ENCODE measurements at regions not wholly inside any gene's neighbourhood (a gene's known extent, or its start where the extent isn't known, plus 50 kb on each side); places are given as distances from the start of the nearest gene placed in this dataset.
"Not testable (repeated sequence)": the region's sequence is repeated elsewhere in the genome, so short reads cannot be mapped to it uniquely, and the experiment has no call there.

DNA sequence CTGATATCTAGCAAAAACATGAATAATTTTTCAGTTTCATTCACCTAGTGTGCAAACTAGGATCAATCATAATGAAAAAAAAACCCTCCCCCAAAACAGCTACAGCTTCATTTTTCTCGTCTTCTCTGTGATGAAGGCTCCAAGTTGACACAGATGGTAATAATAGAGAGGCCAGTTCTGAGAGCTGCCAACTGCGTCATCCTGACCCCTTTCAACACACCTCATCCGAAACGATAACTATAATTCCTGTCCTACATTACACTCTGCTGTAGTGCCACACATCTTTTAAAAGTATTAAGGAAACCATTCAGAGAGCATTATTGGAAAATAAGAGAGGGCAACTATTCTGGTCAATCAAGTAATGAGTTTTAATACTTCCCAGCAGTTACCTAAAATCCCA, 962.3 kb upstream of the ADAMTS5 start:
- not testable (repeated sequence) for DNase-seq

DNA sequence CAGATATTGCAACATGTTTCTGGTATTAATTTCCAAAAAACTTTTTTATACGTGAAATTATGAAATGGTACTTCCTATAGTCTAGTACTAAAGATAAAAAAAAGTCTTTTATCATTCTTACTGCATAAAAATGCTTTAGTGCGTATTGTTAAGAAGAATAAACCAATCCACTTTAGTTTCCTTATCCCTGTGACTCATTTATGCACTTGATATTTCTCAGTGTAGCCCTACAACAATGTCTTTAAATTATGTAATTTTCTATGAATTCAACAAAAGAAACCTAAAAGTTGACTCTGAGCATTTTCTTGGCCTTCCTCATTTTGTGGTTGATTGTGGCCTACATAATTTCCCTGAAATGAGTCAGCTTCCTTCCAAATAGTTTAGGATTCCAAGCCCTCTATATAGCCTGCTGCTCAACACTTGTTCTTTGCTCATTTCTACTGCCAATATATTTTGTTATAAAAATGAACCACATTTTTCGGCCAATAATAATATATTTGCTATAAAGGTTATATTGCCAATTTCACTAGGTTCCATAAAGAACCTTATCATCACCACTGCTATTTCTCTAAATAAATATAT, 961.7 kb upstream of the ADAMTS5 start:
- not testable (repeated sequence) for DNase-seq

DNA sequence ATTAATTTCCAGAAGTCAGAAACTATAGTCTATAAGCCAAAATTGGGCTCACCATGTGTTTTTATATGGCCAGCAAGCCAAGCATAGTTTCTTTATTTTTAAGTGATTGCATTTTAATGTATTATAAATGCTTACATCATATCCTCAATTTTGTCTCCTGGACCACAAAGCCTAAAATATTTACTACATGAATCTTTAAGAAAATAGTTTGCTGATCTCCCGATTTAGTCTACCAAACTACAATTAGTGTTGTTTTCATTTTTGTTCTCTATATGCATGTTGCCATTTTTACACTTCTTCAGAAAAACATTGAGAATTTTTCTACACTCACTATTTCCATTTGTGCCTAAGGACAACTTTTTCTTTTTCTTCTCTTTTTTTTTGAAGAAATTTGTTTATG, 954.5 kb upstream of the ADAMTS5 start:
- not testable (repeated sequence) for DNase-seq

DNA sequence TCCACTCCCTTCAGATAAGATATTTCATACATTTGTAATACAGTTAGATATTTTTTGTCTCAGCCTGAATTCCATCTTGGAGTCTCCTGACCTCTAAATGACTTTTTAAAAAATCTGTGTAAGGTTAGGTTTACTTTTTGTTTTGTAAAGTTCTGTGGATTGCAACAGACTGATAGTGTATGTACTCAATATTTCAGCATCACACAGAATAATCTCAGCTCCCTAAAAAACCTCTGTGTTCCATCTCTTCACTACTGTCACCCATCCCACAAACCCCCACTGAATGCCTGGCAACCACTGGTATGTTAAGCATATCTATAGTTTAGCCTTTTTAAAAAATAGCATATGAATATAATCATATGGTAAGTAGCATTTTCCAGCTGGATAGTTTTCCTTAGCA, 951.1 kb upstream of the ADAMTS5 start:
- not testable (repeated sequence) for DNase-seq

DNA sequence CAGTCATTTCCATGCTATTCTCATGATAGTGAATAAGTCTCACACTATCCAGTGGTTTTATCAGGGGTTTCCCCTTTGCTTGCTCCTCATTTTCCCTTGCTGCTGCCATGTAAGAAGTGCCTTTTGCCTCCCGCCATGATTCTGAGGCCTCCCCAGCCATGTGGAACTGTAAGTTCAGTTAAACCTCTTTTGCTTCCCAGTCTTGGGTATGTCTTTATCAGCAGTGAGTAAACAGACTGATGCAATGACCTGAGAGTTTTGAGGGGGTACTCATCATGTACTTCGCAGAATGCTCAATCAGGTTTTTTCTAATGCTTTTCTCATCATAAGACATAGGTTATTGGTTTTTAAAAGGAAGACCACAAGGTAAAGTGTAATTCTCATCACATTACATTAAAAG, 949.4 kb upstream of the ADAMTS5 start:
- not testable (repeated sequence) for DNase-seq

DNA sequence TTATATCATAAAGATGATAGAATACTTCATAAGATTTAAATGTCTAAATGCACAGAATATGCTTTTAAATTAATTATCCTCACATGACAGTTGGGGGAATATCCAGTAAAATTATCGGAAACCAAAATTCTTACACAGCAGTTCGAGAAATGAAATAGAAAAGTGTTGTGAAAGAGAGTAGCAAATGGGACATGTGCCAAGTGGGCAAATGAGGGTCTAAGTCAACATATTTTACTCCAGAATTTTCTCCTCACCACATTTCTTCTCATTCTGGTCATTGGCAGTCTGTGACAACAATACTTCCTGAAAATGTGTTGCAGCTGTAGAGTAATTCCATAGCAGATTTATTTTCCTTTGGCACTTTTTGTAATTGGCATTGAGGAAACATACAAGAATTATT, 945.2 kb upstream of the ADAMTS5 start:
- not testable (repeated sequence) for DNase-seq

DNA sequence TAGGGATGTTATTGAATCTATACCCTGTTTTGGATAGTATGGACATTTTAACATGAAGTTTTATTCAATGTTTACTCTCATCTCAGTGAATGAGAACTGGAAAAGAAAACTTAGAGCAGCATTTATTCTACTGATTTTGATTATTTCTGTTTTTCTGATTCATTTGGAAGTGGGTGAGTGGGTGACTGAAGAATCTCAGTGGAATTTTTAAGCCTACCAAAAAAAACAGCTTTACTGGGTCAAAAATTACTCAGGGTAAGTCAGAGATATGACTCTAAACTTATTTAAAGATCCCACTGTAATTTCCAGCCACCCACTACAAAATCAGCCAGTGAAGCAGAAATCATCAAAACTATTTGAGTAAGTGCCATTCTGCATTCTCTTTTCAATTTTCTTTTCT, 942.6 kb upstream of the ADAMTS5 start:
- not testable (repeated sequence) for DNase-seq

DNA sequence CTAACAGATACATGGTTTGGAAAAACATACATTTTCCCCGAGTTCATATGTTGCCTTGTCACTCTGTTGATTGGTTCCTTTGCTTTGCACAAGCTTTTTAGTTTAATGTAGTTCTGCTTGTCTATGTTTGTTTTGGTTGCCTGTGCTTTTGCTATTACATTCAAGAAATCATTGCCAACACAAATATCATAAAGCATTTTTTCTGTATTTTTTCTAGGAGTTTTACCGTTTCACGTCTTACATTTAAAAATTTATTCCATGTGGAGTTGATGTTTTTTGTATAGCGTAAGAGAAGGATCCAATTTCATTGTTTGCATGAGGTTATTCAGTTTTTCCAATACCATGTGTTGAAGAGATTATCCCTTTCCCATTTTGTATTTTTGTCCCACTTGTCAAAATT, 941.9 kb upstream of the ADAMTS5 start:
- not testable (repeated sequence) for DNase-seq

DNA sequence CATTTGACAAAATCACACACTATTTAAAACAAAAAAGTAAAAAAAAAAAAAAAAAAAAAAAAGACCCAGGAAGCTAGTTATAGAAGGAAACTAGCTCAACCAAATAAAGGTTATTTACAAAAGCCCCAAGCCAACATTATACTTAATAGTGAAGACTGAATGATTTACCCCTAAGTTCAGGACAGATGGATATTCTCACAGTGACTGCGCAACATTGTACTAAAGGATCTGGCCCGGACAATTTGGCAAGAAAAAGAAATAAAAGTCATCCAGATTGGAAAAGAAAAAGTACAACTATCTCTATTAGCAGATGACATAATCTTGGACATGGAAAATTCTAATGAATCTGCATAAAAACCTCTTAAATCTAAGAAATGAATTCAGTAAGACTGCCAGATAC, 936.0 kb upstream of the ADAMTS5 start:
- DNase-seq: not testable (repeated sequence)

DNA sequence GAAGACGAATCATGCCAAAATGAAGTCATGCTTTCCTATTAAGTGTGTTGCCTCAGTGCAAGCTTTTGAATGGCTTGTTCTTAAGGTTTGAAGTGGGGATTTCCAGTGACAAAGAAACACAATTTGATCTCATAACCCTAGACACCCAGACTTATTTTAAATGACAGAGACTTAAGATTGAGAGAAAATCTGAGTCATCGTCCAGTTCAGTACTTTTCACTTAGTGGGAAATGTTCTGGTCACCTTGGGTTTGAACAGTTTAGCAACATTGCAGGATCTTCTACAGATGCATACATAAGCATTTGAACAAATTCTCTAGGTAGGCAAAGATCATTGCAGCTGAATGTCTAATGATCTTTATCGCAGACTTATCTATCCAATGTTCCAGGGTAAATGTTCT, 926.7 kb upstream of the ADAMTS5 start:
- DNase-seq: not testable (repeated sequence)

DNA sequence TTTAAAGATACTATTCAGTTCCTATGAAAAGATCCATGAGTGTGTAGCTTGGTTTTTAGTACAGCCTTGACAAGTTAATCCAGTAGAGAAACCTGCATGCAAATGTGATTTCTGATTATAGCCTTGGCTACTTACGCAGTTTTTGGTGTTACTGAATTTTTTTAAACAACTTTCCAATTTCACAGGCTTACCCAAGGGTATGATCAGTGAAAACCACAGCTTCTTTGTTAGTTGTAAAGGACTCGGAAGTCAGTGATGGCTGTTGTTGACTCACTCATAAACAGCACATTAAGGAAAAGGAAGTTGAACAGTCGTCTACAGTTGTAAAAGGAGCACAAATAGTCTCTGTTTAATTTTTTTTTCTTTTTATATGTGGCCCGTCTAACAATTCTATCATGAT, 924.6 kb upstream of the ADAMTS5 start:
- DNase-seq: not testable (repeated sequence)

DNA sequence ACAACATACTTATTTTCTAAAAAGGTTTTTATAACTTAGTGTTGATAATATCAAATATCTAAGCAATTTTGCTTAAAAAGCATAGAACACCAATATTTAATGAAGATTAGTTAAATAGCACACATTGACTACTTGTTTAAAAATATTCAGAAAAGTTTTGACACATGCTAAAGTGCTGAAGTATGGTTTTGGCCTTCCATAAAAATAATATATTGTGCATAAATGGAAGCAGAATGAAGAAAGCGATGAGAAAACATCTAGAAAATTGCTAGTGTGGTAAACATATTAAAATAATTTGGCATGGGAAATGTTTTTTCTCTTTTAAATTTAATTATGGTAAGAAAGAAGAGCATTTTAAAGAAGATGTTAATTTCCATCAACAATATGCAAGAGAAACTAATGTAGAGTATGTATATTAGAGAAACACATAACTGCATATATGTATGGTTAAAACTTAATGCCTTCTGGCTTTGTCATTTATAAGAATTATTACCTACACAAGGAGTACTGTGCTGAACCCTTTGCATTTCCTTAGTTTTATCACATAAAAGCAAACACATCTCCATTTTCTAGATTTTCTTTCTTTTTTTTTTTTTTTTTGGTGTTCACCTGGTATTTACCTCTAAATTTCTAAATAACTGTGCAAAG, 921.0 kb upstream of the ADAMTS5 start:
- DNase-seq: not testable (repeated sequence)

DNA sequence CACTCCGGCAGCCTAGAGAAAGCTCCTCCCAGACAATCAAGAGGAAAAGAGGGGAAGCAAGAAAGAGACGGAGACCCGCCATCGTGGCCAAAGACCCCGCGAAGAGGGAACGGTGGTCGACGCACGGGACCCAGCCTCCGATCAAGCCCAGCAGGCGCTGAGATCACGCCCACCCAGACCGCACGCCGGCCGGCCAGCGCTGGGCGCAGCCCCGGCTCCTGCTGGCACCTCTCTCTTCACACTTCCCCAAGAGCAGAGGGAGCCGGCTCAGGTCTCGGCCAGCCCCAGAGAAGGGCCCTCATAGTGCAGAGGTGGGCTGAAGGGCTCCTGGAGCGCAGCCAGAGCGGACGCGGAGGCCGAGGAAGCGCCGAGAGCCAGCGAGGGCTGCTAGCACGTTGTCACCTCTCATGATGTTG, 918.4 kb upstream of the ADAMTS5 start:
- DNase-seq: no peak

DNA sequence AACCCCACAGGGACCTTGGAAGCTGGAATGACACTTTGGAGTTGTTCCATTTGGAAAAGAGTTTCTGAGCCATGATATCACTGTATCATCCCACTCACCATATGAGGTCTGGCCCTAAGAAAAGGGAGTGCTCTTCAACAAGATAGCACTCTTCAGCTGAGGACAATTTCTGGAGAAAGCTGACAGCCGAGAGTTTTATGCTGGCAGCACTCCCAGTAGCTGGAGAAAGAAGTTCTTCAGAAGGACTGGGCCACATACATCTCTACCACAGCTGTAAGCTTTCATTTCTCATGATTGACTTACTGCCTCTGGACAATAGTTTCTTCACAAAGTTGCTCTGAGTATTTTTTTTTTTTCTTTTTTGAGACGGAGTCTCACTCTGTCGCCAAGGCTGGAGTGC, 914.4 kb upstream of the ADAMTS5 start:
- not testable (repeated sequence) for DNase-seq

DNA sequence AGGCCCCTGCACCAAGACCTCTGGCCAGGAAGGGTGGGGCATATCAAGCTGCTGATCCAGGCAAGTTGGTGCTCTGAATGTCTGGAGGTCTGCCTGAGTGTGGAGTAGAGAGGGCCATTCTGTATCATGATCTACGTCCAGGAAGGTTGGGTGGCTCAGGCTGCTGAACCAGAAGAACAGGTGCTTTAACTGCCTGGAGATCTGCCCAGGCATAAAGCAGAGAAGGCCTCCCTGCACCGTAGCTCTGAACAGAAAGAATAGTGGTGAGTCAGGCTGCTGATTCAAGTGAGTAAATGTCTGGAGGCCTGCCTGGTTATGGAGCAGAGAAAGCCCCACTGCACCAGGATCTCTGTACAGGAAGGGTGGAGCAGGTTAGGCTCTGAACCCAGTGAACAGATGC, 905.5 kb upstream of the ADAMTS5 start:
- DNase-seq: not testable (repeated sequence)

DNA sequence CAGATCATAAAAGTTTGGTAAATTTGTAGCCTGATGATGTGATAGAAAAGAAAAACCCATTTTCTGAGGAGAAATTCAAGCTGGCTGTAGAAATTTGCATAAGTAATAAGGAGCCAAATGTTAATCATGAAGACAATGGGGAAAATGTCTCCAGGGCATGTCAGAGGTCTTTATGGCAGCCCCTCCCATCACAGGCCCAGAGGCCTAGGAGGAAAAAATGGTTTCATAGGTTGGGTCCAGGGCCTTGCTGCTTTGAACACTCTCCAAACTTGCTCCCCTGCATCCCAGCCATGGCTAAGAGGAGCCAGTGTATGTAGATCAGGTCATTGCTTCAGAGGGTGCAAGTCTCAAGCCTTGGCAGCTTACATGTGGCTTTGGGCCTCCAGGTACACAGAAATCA, 903.9 kb upstream of the ADAMTS5 start:
- DNase-seq: not testable (repeated sequence)

DNA sequence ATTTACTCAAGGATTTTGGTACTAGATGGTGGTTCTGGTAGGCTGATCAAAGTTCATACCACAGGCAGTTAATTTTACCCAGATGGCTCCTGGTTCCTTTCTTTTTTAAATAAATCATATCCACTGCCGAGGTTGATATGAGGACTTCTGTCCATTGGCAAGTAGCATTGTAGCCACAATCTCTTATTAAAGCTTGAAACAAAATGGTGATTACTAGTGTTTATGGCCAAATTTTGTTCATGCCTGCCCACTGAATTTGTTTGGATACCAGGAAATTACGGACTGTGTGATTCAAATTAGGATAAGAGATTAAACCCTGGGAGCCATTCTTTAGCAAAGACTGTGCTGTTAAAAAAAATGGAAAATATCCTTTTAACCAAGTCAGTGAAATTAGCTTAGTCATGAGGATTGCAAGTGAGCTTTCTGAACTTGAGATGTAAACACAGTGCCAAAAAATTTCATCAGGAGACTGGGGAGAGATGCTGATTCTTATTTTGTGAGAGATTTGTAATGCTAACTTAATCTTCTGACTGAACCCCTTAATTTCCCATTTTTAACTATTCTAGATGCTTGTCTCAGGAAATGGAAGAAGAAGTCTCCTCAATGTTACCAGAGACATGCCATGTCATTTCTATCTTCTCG, 893.5 kb upstream of the ADAMTS5 start:
- not testable (repeated sequence) for DNase-seq

DNA sequence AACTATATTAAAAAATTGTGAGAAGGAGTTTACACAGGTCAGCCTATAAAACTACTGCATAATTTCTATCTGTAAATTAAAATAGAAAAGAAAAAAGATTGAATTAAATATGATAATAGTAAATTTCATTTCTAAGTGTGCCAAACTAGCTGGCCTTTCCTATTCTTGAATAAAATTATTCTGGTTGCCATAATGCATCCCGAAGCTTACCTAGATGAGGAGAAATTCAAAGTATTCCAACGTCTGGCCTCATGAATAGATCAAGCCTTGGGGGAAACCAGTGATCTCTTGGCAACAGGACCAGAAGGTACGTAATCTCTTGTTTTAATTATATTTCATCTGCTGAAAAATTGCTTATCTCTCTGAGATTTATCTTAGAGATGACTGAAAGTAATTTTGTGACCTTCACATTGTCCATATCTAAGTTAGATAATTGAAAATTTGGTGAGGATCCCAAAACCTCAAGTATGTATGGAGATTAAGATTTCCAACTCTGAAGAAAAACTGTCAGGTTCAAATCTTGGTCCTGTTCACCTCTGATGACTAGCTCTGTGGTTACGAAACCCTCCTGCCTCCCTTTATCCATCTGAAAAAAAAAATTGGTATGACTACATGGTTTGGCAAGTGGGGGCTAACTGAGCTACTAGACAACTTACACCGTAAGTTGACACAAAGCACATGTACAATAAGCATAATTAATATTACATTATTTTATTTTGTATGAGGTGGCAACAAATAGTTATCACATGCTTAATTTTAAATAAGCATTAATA, 891.4 kb upstream of the ADAMTS5 start:
- not testable (repeated sequence) for DNase-seq

DNA sequence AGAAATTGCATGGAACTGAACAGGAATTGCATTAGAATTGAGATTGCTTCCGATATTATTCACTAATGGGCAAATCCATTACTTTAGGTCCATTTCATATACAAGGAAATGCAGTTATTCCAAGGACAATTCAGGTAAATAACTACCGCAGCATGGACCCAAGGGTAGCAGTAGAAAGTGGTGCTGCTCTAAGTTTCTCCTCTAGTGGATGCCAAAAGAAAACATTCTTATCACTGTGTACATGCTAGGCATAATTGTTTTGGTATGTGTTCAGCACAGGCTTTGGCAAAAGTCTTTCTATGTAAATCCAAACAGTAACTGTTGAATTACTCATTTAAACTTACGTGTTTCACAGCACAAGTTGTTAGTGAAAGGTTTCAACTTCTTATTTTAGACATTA, 890.1 kb upstream of the ADAMTS5 start:
- DNase-seq: not testable (repeated sequence)

DNA sequence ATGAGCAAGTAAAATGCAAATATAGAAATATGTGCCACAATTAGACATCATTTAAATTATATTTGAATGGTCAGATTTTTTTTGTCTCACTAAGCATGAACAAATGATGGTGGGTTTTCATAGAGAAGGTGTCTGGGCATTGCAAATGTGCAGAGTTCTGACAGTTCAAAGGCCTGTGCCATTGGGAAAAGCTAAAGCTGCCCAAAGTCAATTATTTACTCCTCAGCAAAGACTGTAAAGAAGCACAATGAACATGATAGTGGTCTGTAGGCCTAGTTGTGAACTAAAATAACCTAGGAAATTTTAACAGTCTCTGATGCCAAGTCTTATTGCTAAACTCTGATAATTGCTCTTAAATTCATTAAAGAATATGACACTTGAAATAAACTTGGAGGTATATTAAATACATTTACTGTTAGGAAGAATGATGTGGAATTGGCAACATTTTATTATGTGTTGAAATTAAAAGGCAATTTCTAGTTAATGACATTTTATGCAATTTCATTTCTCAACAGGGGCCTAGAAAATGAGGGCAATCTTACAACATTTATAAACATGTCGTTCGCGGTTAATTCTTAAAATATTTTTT, 874.3 kb upstream of the ADAMTS5 start:
- no peak for DNase-seq

DNA sequence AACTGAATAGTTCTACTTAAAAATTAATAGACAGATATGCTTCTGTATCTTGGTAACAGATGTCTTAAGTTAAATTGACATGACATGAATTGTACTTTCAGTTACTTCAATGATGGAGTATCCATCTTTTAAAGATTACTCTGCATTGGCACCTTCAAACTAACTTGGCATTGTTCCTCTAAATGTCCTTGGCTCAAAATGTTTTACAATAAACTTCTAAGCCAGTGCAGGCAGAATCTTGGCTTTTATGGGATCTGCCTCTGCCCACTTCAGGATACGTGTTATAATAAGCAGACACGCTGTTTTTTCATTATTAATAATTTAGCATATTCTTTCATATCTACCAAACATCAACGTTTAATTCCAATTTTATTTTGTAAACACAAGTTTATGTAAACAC, 873.4 kb upstream of the ADAMTS5 start:
- no peak for DNase-seq

DNA sequence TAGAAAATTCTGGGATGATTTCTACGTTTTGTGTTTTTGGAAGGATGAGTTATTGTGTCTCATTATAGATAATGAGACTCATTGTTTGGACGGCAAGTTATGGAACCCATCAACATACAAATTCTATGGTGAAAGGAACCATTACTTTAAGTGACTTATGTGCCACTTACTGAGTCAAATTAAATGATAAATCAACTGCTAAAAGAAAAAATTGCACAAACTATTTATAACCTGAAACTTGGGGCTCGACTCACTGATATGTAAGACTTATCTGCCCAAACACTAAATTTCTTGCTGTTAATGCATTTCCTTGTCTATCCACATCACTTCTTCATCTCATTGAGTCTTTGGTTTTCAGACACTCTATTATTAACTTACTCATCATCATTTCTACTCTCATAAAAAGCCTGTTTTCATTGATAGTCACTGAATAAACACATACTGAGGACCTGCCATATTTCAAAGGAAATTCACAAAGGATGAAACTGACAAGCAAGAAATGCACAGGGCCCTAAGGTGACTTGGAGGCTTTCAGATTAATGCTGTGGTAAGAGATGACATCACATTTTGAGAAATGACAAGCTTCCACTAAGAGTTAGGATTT, 872.7 kb upstream of the ADAMTS5 start:
- DNase-seq: no peak

DNA sequence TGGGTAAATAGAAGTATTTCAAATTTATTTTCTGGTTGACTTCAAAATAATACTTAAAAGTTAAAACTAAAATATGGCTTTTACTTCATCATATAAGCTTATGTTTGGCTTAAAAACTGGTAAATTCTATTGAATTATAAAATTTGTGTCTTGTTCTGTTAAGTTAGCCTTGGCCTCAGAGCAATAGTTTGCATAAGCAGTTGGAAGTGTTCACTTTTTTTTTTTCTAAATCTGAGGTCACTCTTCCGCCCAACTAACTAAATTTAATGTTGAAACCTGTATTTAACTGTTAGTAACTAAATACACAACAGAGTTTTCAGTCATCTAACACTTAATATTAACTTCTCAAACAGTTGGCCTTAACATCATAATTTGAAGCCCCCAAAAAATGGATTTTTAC, 871.7 kb upstream of the ADAMTS5 start:
- no peak for DNase-seq

Measured in NCI-H2029 treated with DMSO at 0.1 percent for 48 hours (cell line).